ENCODE measurements at regions not wholly inside any gene's neighbourhood (a gene's known extent, or its start where the extent isn't known, plus 50 kb on each side); places are given as distances from the start of the nearest gene placed in this dataset.

- H3K4me1 Mint-ChIP-seq, result 0 out of 4 replicates have a peak, but pooled peaks cover 0 to 2% of the 10 kb centered on the region in 2 experiments
- no peaks in the 10 kb centered on the region for H3K4me1 ChIP-seq (ENCODE audit: insufficient read depth, low read length)
- no peak overlapping the region for H2BK15ac ChIP-seq (ENCODE audit: low read depth, low read length)
- no CpG with 5 or more reads among the region's 2 CpGs for WGBS (ENCODE audit: extremely low coverage, insufficient read length, low lambda C conversion rate)
- no peak overlapping the region for H2BK5ac ChIP-seq (ENCODE audit: insufficient read length, low read length)
- no peak overlapping the region for H2AFZ ChIP-seq (ENCODE audit: low read length)
- H2BK12ac ChIP-seq (ENCODE audit: insufficient read length, low read depth, low read length), result no peak overlapping the region
- H4K91ac ChIP-seq (ENCODE audit: insufficient read length, low read depth, low read length), result no peak overlapping the region
- no peak overlapping the region for H4K5ac ChIP-seq (ENCODE audit: insufficient read length, low read depth, low read length)
- H3K4ac ChIP-seq (ENCODE audit: low read depth, low read length), result no peak overlapping the region
- no peak overlapping the region for H2AK5ac ChIP-seq (ENCODE audit: insufficient read length, low read length)
- H3K79me2 ChIP-seq (ENCODE audit: insufficient read depth, low read length), result no peaks in the 10 kb centered on the region
- no peaks in the 10 kb centered on the region for H3K36me3 Mint-ChIP-seq (ENCODE audit: insufficient read depth in 1 of 3, low read depth in 3 of 3)
- H3K23ac ChIP-seq (ENCODE audit: insufficient read length, low read depth, low read length), result no peak overlapping the region
- H3K79me1 ChIP-seq (ENCODE audit: insufficient read depth, low read depth, low read length, poor library complexity, severe bottlenecking), result no peaks in the 10 kb centered on the region
- no peak overlapping the region for H3K4me2 ChIP-seq (ENCODE audit: insufficient read depth, insufficient read length, low read length)
- H3K9me3 ChIP-seq (ENCODE audit: control insufficient read depth, low read depth, low read length), result no peaks in the 10 kb centered on the region
- no peak for TF ChIP-seq CTCF (conservative IDR thresholded peaks at IDR 0.05)
- no peak overlapping the region for H4K8ac ChIP-seq (replicated peaks; ENCODE audit: insufficient read length, low read depth, low read length)
- no peak for DNase-seq
- H3T11ph ChIP-seq (ENCODE audit: low read length), result no peak overlapping the region
- H3K14ac ChIP-seq (ENCODE audit: insufficient read depth, low read length), result no peak overlapping the region
- no peaks in the 10 kb centered on the region for H3K23me2 ChIP-seq (ENCODE audit: insufficient read length, low read depth, low read length, poor library complexity, severe bottlenecking)
- H2BK120ac ChIP-seq (ENCODE audit: low read depth, low read length, poor library complexity, severe bottlenecking), result no peak overlapping the region
- no peak overlapping the region for H3K56ac ChIP-seq (ENCODE audit: insufficient read length, low read depth, low read length)
- no peak overlapping the region for H3K27ac Mint-ChIP-seq
- no peaks in the 10 kb centered on the region for H3K27me3 ChIP-seq (ENCODE audit: insufficient read depth, low read length)
- H3K18ac ChIP-seq (ENCODE audit: insufficient read length, low read depth, low read length), result no peak overlapping the region
- no peaks in the 10 kb centered on the region for H4K20me1 ChIP-seq (ENCODE audit: control insufficient read depth, insufficient read depth, insufficient read length)
- H3K27ac ChIP-seq (ENCODE audit: insufficient read length, low read depth, low read length), result no peak overlapping the region
- H3K4me3 Mint-ChIP-seq, result no peak overlapping the region
- no peaks in the 10 kb centered on the region for H3K27me3 Mint-ChIP-seq (ENCODE audit: low read depth)
- H3K9me3 Mint-ChIP-seq, result no peaks in the 10 kb centered on the region
- H2BK20ac ChIP-seq (ENCODE audit: low read depth, low read length, poor library complexity, severe bottlenecking), result no peak overlapping the region
- H3K9ac ChIP-seq (ENCODE audit: extremely low read depth, insufficient read length, low read length), result no peak overlapping the region
These were observed 319.2 kb upstream of the CD180 start for GRCh38 chr5:67515762-67516161.
